ENCODE measurements at regions not wholly inside any gene's neighbourhood (a gene's known extent, or its start where the extent isn't known, plus 50 kb on each side); places are given as distances from the start of the nearest gene placed in this dataset.

GRCh38 chr3:194022052-194022451 lies 113.9 kb upstream of the HES1 start:
- TF ChIP-seq CHD2 (IDR thresholded peaks at IDR 0.05; ENCODE audit: low read length) (no peak), CTCF (IDR thresholded peaks at IDR 0.05; ENCODE audit: control extremely low read depth in 1 of 3, insufficient read depth in 1 of 3, low read depth in 1 of 3, low read length in 3 of 3) (no peak), EGR1 (IDR thresholded peaks at IDR 0.05; ENCODE audit: borderline replicate concordance, low read depth, low read length) (no peak), RBBP5 (IDR thresholded peaks at IDR 0.05; ENCODE audit: borderline replicate concordance, low read depth, low read length) (no peak), SAP30 (IDR thresholded peaks at IDR 0.05; ENCODE audit: insufficient read depth, insufficient replicate concordance, low read length) (no peak)

Data from H1 (cell line).